ENCODE measurements at regions not wholly inside any gene's neighbourhood (a gene's known extent, or its start where the extent isn't known, plus 50 kb on each side); places are given as distances from the start of the nearest gene placed in this dataset.
"Not testable (repeated sequence)": the region's sequence is repeated elsewhere in the genome, so short reads cannot be mapped to it uniquely, and the experiment has no call there.

- no peak for DNase-seq
Observed at GRCh38 chr6:166877906-166878305, 78.4 kb downstream of the RNASET2 start.

GRCh38 chr6:166877349-166877748 lies 79.0 kb downstream of the RNASET2 start:
- DNase-seq, result no peak

- DNase-seq, result no peak
Observed at GRCh38 chr6:166872531-166873009, 83.8 kb downstream of the RNASET2 start.

GRCh38 chr6:166870602-166871208 lies 85.6 kb downstream of the RNASET2 start:
- DNase-seq, result no peak

GRCh38 chr6:166866839-166867637 lies 89.3 kb downstream of the RNASET2 start:
- DNase-seq, result no peak

GRCh38 chr6:166864333-166864732 lies 92.0 kb downstream of the RNASET2 start:
- DNase-seq, result no peak

- DNase-seq, result no peak
Observed at GRCh38 chr6:166862978-166863530, 93.3 kb downstream of the RNASET2 start.

GRCh38 chr6:166862287-166862977 lies 93.9 kb downstream of the RNASET2 start:
- DNase-seq, result peak; percentile 22

- DNase-seq, result no peak
Observed at GRCh38 chr6:166861961-166862286, 94.4 kb downstream of the RNASET2 start.

GRCh38 chr6:166861304-166861703 lies 95.0 kb downstream of the RNASET2 start:
- DNase-seq, result no peak

- DNase-seq, result no peak
Observed at GRCh38 chr6:166860392-166860791, 96.0 kb downstream of the RNASET2 start.

- no peak for DNase-seq
Observed at GRCh38 chr6:166855416-166855815, 100.9 kb downstream of the RNASET2 start.

- DNase-seq, result no peak
Observed at GRCh38 chr6:166853371-166854325, 102.7 kb downstream of the RNASET2 start.

GRCh38 chr6:166852451-166852975 lies 103.8 kb downstream of the RNASET2 start:
- no peak for DNase-seq

- DNase-seq, result no peak
Observed at GRCh38 chr6:166851911-166852310, 104.4 kb downstream of the RNASET2 start.

GRCh38 chr6:166851426-166851825 lies 104.9 kb downstream of the RNASET2 start:
- DNase-seq, result no peak

- DNase-seq, result no peak
Observed at GRCh38 chr6:166850677-166851076, 105.7 kb downstream of the RNASET2 start.

GRCh38 chr6:166849749-166850183 lies 106.6 kb downstream of the RNASET2 start:
- DNase-seq, result no peak

- DNase-seq, result no peak
Observed at GRCh38 chr6:166848979-166849748, 107.2 kb downstream of the RNASET2 start.

GRCh38 chr6:166846446-166847142 lies 109.8 kb downstream of the RNASET2 start:
- DNase-seq, result not testable (repeated sequence)

GRCh38 chr6:166842607-166843006 lies 113.7 kb downstream of the RNASET2 start:
- DNase-seq, result no peak

Measured in activated CD4-positive, alpha-beta T cell treated with anti-CD3 and anti-CD28 coated beads, Interleukin-10, Interleukin-2, amounts not matched to agents 100 ng/mL and 50 ng/mL, durations not matched to agents 16 hours and 8 hours (primary cell).